ENCODE measurements at regions not wholly inside any gene's neighbourhood (a gene's known extent, or its start where the extent isn't known, plus 50 kb on each side); places are given as distances from the start of the nearest gene placed in this dataset.
"Not testable (repeated sequence)": the region's sequence is repeated elsewhere in the genome, so short reads cannot be mapped to it uniquely, and the experiment has no call there.

GRCh38 chr14:46147452-46147851, 504.1 kb downstream of the RPL10L start:
- no peak for ATAC-seq (ENCODE audit: poor library complexity)
- intact Hi-C loops (cut with DNase I): no loop called here
- no peak for DNase-seq

- intact Hi-C loops (cut with DNase I): no loop called here
- DNase-seq (no peak), ATAC-seq (ENCODE audit: poor library complexity) (no peak)
Observed at GRCh38 chr14:46147024-46147423, 504.6 kb downstream of the RPL10L start.

- no peak for ATAC-seq (ENCODE audit: poor library complexity)
- intact Hi-C loops (cut with DNase I): no loop called here
- no peak for DNase-seq
Observed at GRCh38 chr14:46140445-46140844, 511.1 kb downstream of the RPL10L start.

- ATAC-seq (ENCODE audit: poor library complexity) (no peak), DNase-seq (no peak)
- intact Hi-C loops (cut with DNase I): no loop called here
Observed at GRCh38 chr14:46139649-46140048, 511.9 kb downstream of the RPL10L start.

GRCh38 chr14:46137786-46138185, 513.8 kb downstream of the RPL10L start:
- no peak for ATAC-seq (ENCODE audit: poor library complexity)
- intact Hi-C loops (cut with DNase I): no loop called here
- DNase-seq: no peak

DNA sequence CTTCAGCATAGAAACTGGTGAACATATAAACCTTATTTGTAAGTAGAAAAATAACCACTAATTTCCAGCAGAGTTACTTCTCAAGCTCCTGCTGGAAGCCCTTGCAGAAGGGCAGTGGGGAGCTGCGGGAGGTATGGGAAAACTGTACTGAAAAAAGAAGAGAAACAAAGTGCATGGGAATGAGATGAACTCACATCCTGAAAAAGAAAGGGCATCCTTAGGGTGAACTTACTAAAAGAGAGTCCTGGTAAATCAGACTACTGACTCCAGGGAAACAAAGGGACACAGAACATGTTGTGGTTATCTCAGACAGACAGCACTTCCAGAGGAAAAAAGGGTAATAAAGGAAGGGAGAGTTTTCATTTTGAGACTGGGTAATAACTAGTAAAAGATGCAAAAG, 515.1 kb downstream of the RPL10L start:
- intact Hi-C loops (cut with DNase I): no loop called here
- no peak for DNase-seq
- no peak for ATAC-seq (ENCODE audit: poor library complexity)

DNA sequence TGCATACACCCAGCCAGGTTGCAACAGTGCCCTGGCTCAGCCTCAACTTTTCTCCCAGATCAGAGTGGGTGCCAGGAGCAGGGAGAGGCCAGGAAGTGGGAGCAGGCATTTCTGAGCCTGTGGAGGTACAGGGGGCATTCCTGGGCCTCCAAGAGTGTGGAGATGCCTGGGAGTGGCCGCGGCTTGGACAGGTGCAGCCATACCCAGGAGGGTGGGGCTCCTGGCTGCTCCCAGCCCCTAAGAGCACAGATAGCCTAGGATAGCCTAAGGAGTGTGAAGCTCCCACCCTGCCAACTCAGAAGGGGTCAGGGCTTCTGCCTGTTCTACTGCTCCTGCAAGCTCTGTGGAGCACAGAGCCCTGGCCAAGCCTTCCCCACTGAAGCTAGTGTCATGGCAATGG, 543.4 kb downstream of the RPL10L start:
- DNase-seq: no peak
- intact Hi-C loops (cut with DNase I): no loop called here
- ATAC-seq (ENCODE audit: poor library complexity): no peak

GRCh38 chr14:46100901-46101300, 550.7 kb downstream of the RPL10L start:
- DNase-seq; intact Hi-C loops (cut with DNase I); ATAC-seq (ENCODE audit: poor library complexity): not testable (repeated sequence)

DNA sequence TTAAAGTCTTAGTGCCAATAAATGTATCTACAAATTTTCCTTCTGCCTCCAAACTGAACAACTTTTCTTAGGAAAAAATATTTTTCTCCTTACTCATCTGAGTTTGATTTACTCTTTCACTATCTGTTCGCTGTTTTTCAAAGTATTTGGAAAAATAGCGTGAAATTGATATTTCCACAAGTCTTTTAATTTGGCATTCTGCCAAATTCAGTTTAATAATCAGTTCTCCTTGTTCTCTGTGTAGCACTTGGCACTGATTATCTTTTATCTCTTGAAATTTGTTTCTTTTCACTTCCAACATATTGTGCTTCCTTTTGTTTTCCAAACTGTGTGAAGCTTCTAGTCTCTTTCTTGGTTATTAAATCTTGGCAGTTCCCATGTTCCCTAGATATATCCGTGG, 559.8 kb downstream of the RPL10L start:
- DNase-seq: no peak
- intact Hi-C loops (cut with DNase I): no loop called here
- no peak for ATAC-seq (ENCODE audit: poor library complexity)

DNA sequence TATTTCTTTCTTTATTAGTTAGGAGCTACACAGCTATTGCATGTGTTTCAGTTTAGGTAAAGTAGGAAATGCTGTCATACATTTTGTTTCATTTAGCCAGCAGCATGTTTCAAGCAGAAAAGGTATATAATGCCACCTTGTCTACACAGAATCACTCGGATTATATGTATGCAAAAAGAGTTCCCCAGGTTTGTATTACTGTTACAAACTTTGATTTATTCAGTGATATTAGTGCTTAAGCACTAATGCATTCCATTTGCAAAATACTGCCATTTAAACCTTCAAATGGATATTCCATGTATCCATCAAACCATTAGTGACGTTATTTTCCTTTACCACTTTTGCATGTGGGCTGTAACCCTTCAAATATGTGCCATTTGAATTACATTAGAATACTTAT, 564.0 kb downstream of the RPL10L start:
- intact Hi-C loops (cut with DNase I): no loop called here
- no peak for ATAC-seq (ENCODE audit: poor library complexity)
- no peak for DNase-seq

DNA sequence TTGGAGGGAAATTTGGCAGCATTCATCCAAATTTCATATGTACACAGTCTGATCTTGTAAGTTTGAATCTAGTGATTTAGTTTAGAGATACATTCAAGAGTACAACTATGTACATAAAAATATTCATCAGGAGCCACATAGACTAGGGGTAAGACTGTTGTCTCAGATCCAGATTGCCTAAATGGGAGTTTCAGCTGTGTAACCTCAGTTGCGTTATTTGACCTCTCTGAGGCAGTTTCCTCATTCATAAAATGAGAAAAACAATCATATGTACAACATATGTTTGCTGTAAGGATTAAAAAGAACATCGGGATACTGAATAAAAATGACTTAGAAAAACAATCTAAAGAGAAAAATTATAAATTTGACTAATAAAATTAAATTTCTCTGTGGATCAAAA, 577.5 kb downstream of the RPL10L start:
- no peak for DNase-seq
- intact Hi-C loops (cut with DNase I): no loop called here
- no peak for ATAC-seq (ENCODE audit: poor library complexity)

DNA sequence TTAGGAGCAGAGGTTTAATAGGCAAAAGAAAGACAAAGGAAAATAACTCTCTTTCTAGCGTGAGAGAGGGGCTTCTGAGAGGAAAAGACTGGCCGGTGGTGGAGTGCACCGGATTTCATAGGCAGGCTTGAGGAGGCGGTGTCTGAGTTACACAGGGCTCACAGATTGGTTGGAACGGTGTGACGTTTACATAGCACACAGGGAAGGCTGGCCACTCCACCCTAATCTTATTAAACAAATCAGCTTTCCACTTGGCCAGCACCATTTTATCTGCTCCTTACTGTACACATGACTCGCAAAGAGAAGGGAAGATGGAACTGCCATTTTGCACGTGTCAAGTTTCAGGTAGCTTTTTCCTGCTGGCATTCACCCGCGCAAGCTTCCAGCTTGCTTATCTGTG, 587.7 kb downstream of the RPL10L start:
- ATAC-seq (ENCODE audit: poor library complexity) (no peak), DNase-seq (no peak)
- intact Hi-C loops (cut with DNase I): no loop called here

DNA sequence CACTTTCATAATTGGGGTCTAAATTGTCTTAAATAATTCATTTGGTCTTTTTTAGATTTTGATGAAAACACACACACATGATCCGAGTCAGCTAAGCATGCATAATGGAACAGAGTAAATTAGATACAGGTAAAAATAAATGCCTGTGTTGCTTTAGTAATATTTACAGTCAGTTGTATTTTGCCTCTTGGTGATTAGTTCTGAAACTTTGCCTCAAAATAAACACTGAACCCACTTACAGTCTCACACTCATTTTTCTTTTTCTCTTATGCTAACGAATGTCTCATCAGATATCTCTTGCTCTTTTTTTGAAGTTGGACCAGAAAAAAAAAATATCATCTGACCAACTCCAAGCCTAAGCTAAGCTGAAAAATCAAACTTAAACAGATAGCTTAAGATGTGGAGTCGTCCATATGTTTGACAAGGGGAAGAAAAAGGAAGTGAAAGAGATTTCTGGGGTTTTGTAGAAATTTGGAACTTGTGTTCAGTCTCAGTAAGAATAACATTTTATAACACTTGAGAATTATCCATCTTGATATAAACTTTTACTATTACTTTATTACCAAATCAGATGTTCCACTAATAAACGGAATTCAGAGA, 592.5 kb downstream of the RPL10L start:
- ATAC-seq (ENCODE audit: poor library complexity) (no peak), DNase-seq (no peak)
- intact Hi-C loops (cut with DNase I): no loop called here

GRCh38 chr14:46057799-46058198, 593.8 kb downstream of the RPL10L start:
- intact Hi-C loops (cut with DNase I): no loop called here
- DNase-seq (no peak), ATAC-seq (ENCODE audit: poor library complexity) (no peak)

- intact Hi-C loops (cut with DNase I): no loop called here
- no peak for ATAC-seq (ENCODE audit: poor library complexity)
- no peak for DNase-seq
Observed at GRCh38 chr14:46054526-46054925, 597.1 kb downstream of the RPL10L start.

- DNase-seq: no peak
- ATAC-seq (ENCODE audit: poor library complexity): no peak
- intact Hi-C loops (cut with DNase I): no loop called here
Observed at GRCh38 chr14:46053221-46053620, 598.4 kb downstream of the RPL10L start.

GRCh38 chr14:46051796-46052195, 599.8 kb downstream of the RPL10L start:
- intact Hi-C loops (cut with DNase I): no loop called here
- DNase-seq: no peak
- no peak for ATAC-seq (ENCODE audit: poor library complexity)

GRCh38 chr14:46048127-46048526, 603.5 kb downstream of the RPL10L start:
- ATAC-seq (ENCODE audit: poor library complexity): no peak
- intact Hi-C loops (cut with DNase I): no loop called here

GRCh38 chr14:46036099-46036498, 615.5 kb downstream of the RPL10L start:
- ATAC-seq (ENCODE audit: poor library complexity) (no peak), DNase-seq (no peak)
- intact Hi-C loops (cut with DNase I): no loop called here

More at GRCh38 chr14:46048127-46048526, 603.5 kb downstream of the RPL10L start:
- no peak for DNase-seq

DNA sequence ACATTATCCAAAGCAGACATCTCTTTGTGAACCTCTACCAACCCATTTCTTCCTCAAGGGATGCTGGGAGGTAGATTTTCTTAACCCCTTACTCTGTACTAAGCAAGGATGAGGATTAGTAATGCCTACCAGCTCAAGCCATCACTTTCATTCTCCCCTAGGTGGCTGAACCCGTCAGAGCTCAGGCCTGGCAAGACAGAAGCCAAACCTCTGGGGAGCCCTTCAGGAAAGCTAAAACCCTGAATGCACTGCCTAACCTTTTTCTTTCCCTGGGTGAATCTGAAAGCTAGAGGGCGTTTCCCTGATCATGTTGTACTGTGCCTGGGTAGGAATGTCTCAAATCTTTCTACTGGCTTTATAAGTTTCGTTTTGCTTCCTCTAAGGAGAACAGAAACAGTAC, 617.3 kb downstream of the RPL10L start:
- DNase-seq (no peak), ATAC-seq (ENCODE audit: poor library complexity) (no peak)
- intact Hi-C loops (cut with DNase I): no loop called here

DNA sequence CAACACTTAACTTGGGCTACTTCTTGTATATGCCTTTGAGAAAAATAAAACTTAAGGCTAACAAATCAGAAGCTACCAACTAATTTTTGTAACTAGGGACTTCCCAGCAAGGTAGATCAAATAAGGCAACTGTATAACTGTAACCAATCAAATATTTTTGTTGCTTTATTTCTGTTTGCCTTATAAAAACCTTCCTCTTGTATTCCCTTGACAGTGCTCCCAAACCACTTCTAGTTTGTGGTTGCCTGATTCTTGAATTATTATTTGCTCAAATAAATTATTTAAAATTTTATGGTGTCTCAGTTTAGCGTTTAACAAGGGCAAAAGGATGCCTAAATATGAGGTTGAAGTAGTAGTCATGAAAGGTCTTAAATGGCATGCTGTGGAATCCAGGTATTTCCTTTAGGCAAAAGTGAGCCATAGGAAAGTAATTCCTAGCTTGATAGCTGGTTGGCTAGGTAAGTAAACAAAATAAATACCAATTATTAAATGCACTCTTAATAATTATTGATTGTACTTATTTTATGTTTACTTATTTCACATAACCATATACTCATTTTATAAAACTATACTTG, 632.6 kb downstream of the RPL10L start:
- ATAC-seq (ENCODE audit: poor library complexity) (no peak), DNase-seq (no peak)
- intact Hi-C loops (cut with DNase I): no loop called here
